Sigmoid colon (tissue), 4 donors: ENCODE measurements at regions not wholly inside any gene's neighbourhood (a gene's known extent, or its start where the extent isn't known, plus 50 kb on each side); places are given as distances from the start of the nearest gene placed in this dataset.

Experiments
- CTCF ChIP-seq, 4 experiments: fragments of 450-650 bp in 3 of 4; fragments of 200-600 bp in 1 of 4; IDR thresholded peaks; one replicate each; pipeline ENCODE4 v1.5.1; 2016 to 2019; ENCODE audit warnings: antibody characterized with exemption in 4 of 4, mild to moderate bottlenecking in 3 of 4, moderate library complexity in 2 of 4
- EP300 ChIP-seq, 4 donors: sonication (generic); formaldehyde crosslinking; IDR thresholded peaks; one replicate each; pipeline ENCODE4 v1.6.1; 2017; ENCODE audit warnings: antibody characterized with exemption in 4 of 4
- POLR2A ChIP-seq, 2 donors: fragments of 450-650 bp; IDR thresholded peaks; one replicate each; pipeline ENCODE4 v1.6.1; 2016; ENCODE audit warnings: antibody characterized with exemption in 2 of 2, mild to moderate bottlenecking in 2 of 2, moderate library complexity in 2 of 2
- POLR2AphosphoS5 ChIP-seq, 4 donors: sonication (generic); formaldehyde crosslinking; IDR thresholded peaks; one replicate each; pipeline ENCODE4 v1.6.1; 2017; ENCODE audit warnings: antibody characterized with exemption in 4 of 4

- TF ChIP-seq POLR2A (IDR thresholded peaks at IDR 0.05) (no peak), CTCF (IDR thresholded peaks at IDR 0.05) (no peak), EP300 (IDR thresholded peaks at IDR 0.05) (no peak), POLR2AphosphoS5 (IDR thresholded peaks at IDR 0.05) (no peak)
Observed at GRCh38 chr5:97903742-97904141, 720.7 kb upstream of the RIOK2 start.
